Upper lobe of right lung (tissue), 1 donor: ENCODE measurements at regions not wholly inside any gene's neighbourhood (a gene's known extent, or its start where the extent isn't known, plus 50 kb on each side); places are given as distances from the start of the nearest gene placed in this dataset.

Experiments
- ATAC-seq: fragments of 200-7000 bp; cut with Tn5 transposase; one replicate; pipeline ENCODE4 v1.9.1; 2020; ENCODE audit warnings: mild to moderate bottlenecking, moderate library complexity
- DNase-seq: peaks from one replicate; pipeline ENCODE4 v3.0.0-alpha.2; 2020
- H3K27ac ChIP-seq: fragments of 200-600 bp; one replicate; pipeline ENCODE4 v1.8.0; 2022
- H3K27me3 ChIP-seq: fragments of 200-600 bp; one replicate; pipeline ENCODE4 v1.8.0; 2022; ENCODE audit warnings: mild to moderate bottlenecking
- H3K36me3 ChIP-seq: fragments of 200-600 bp; one replicate; pipeline ENCODE4 v1.8.0; 2022
- H3K4me1 ChIP-seq: fragments of 200-600 bp; one replicate; pipeline ENCODE4 v1.8.0; 2022
- H3K4me3 ChIP-seq: fragments of 200-600 bp; one replicate; pipeline ENCODE4 v1.8.0; 2022; ENCODE audit warnings: mild to moderate bottlenecking
- H3K9me3 ChIP-seq: fragments of 200-600 bp; one replicate; pipeline ENCODE4 v1.8.0; 2022
- CTCF ChIP-seq: fragments of 200-600 bp; IDR thresholded peaks from one replicate; pipeline ENCODE4 v1.8.0; 2022; ENCODE audit warnings: antibody characterized with exemption
- intact Hi-C: fragments of 100-400 bp; cut with DNase I; formaldehyde crosslinking; loops from one replicate; pipeline ENCODE4 v1.11.0; 2022
- donor health status: DM: no; HTN: yes; CAD: no; lungs with severe emphysema.

- no peaks in the 10 kb centered on the region for H3K27me3 ChIP-seq
- DNase-seq (no peak), ATAC-seq (no peak)
- H3K27ac ChIP-seq = no peak overlapping the region
- no peaks in the 10 kb centered on the region for H3K9me3 ChIP-seq
- intact Hi-C loops = no loop called here
- no peaks in the 10 kb centered on the region for H3K36me3 ChIP-seq
- no peaks in the 10 kb centered on the region for H3K4me1 ChIP-seq
- H3K4me3 ChIP-seq = no peak overlapping the region
- no peak for TF ChIP-seq CTCF
Observed at GRCh38 chr5:125176005-125176390, 429.6 kb upstream of the ZNF608 start.

- no peak for DNase-seq
- no peak for ATAC-seq
- no peaks in the 10 kb centered on the region for H3K27me3 ChIP-seq
- no peak overlapping the region for H3K27ac ChIP-seq
- no peaks in the 10 kb centered on the region for H3K4me1 ChIP-seq
- TF ChIP-seq CTCF = no peak
- intact Hi-C loops = no loop called here
- no peak overlapping the region for H3K4me3 ChIP-seq
- no peaks in the 10 kb centered on the region for H3K9me3 ChIP-seq
- H3K36me3 ChIP-seq = no peaks in the 10 kb centered on the region
Observed at GRCh38 chr5:125177340-125177739, 430.9 kb upstream of the ZNF608 start.

- Histone ChIP-seq H3K4me3 (no peak overlapping the region), H3K27me3 (no peaks in the 10 kb centered on the region), H3K36me3 (no peaks in the 10 kb centered on the region), H3K27ac (no peak overlapping the region), H3K9me3 (no peaks in the 10 kb centered on the region), H3K4me1 (no peaks in the 10 kb centered on the region)
- intact Hi-C loops = no loop called here
- no peak for TF ChIP-seq CTCF
- DNase-seq (no peak), ATAC-seq (no peak)
Observed at GRCh38 chr5:125179612-125180011, 433.2 kb upstream of the ZNF608 start.

GRCh38 chr5:125180231-125180829 lies 433.9 kb upstream of the ZNF608 start:
- H3K36me3 ChIP-seq = no peaks in the 10 kb centered on the region
- no peaks in the 10 kb centered on the region for H3K4me1 ChIP-seq
- no peak for DNase-seq
- intact Hi-C loops = no loop called here
- no peak for TF ChIP-seq CTCF
- H3K9me3 ChIP-seq = no peaks in the 10 kb centered on the region
- ATAC-seq = no peak
- no peak overlapping the region for H3K4me3 ChIP-seq
- no peak overlapping the region for H3K27ac ChIP-seq
- no peaks in the 10 kb centered on the region for H3K27me3 ChIP-seq

GRCh38 chr5:125181159-125181558 lies 434.7 kb upstream of the ZNF608 start:
- no peak overlapping the region for H3K27ac ChIP-seq
- DNase-seq (no peak), ATAC-seq (no peak)
- H3K36me3 ChIP-seq = no peaks in the 10 kb centered on the region
- H3K27me3 ChIP-seq = no peaks in the 10 kb centered on the region
- intact Hi-C loops = no loop called here
- TF ChIP-seq CTCF = no peak
- no peaks in the 10 kb centered on the region for H3K4me1 ChIP-seq
- no peaks in the 10 kb centered on the region for H3K9me3 ChIP-seq
- no peak overlapping the region for H3K4me3 ChIP-seq

- ATAC-seq (no peak), DNase-seq (no peak)
- TF ChIP-seq CTCF = no peak
- intact Hi-C loops = no loop called here
- H3K4me3 ChIP-seq = no peak overlapping the region
- no peaks in the 10 kb centered on the region for H3K36me3 ChIP-seq
- H3K4me1 ChIP-seq = no peaks in the 10 kb centered on the region
- no peak overlapping the region for H3K27ac ChIP-seq
- no peaks in the 10 kb centered on the region for H3K9me3 ChIP-seq
- H3K27me3 ChIP-seq = no peaks in the 10 kb centered on the region
Observed at GRCh38 chr5:125181955-125182354, 435.5 kb upstream of the ZNF608 start.
